Smooth muscle cell of the brain vasculature (primary cell): ENCODE measurements at regions not wholly inside any gene's neighbourhood (a gene's known extent, or its start where the extent isn't known, plus 50 kb on each side); places are given as distances from the start of the nearest gene placed in this dataset.

ENCODE experiments used
- DNase-seq: peaks from one replicate; pipeline ENCODE4 v3.0.0-alpha.2; 2012; ENCODE audit warnings: low read depth, low spot score

DNA sequence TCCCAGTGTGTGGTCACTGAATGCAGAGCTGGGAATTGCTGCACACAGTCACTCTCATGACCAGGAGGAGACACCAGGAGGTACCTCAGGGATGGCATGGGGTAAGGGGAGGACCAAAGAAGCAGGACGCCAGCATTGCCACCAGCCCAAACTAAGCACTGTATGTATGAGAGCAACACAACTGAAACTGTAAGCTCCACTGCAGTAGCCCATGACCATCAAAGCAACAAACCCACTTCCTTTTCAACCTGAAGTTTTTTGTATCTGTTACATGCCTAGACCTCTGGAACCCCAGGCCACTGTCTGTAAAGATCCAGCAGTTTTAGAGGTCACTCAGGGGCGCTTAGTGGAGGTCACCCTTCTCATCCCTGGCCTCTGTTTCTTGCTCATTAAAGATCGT is 164.3 kb downstream of the SETD4 start:
- no peak for DNase-seq

DNA sequence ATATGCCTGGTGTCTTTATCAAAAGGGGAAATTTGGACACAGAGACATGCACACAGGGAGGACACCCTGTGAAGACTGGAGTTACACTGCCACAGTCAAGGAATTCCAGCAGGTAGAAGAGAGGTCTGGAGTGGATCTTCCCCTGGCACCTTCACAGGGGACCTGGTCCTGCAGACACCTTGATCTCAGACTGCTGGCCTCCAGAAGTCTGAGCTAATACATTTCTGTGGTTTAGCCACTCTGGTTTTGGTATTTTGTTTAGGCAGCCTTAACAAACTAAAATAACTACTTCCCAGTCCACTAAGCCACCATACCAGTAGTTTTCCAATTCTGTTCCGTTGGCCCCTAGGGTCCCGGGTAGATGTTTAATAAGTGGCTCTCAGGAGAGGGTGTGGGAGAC is 164.7 kb downstream of the SETD4 start:
- DNase-seq: no peak

DNA sequence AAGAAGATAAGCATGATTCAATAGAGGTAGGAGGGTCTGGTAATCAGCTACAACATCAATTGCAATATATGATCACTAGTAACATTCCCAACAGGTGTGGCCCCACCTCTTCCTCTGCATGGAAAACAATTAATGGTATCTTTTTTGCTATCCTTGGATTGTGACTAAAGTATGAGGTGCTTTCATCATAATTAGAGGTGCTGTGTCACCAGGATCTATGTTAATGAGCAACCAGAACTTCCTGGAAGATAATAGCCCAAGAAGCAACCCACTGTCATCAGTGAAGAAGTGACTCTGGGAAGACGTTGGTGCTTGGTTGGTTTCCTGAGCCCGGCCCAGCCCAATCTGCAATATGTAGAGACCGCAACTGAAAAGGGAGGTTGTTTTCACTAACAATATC is 167.2 kb downstream of the SETD4 start:
- DNase-seq: no peak

DNA sequence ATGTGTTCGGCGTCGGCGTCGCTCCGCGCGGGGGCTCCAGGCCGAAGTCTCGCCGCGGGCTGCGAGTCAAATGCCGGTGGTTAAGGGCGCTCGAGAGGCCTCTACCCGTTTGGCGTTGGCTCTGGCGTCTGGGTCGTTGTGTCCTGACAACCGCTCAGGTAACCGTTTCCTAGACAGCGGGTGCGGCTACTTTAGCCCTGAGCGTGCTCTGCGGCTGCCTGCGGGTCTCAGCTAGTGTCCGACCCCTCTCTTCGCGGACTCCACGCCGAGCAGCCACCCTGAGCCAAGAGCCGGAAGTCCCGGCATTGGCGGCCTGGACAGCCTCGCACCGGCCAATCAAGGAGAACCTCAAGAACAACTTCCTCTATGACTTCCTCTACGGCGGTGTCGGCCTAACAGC is 173.4 kb downstream of the SETD4 start:
- DNase-seq: no peak

DNA sequence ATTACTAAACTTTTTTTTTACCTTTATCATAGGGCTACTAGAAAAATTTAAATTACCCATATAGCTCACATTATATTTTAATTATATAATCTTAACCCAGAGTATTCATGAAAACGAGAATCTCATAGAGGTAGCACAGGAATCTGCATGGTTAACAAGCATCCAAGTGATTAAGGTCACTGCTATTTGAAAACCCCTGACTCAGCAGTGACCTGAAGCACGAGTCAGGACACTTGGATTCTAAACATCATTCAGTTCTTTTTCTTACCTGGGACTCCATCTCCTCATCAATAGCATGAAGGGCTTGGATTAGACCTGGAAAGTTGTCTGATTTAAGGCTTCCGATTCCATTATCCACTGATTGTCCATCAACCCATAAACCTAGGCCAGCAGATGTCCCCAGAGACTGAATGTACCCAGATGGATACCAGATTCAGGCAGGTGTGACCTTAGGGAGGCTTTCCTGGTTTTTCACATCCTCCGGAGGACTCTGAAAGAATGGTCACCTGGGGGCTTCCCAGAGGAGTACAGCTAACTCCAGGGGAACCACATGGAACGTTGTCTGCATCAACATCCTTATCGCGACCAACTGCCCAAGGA is 174.3 kb downstream of the SETD4 start:
- no peak for DNase-seq

DNA sequence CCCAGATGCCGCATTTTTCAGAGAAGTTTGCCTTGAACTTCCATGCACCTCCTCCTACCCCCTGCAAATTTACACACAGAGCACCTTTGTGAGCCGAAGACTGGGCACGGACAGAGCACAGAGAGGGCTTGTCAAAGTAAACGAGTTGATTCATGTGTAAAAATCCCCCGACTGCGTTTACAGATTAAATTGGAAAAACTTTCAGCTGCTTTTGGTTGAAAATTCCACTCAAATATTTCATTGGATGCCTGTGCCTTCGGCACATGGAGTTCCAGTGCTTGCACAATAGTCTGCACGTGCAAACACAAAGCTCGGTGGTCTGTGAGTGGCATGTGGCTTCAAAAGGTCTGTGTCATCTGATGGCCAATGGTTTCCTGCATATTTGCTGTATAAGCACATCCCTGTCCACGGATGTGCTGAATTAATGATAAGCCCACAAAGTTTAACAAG is 177.5 kb downstream of the SETD4 start:
- DNase-seq: no peak

DNA sequence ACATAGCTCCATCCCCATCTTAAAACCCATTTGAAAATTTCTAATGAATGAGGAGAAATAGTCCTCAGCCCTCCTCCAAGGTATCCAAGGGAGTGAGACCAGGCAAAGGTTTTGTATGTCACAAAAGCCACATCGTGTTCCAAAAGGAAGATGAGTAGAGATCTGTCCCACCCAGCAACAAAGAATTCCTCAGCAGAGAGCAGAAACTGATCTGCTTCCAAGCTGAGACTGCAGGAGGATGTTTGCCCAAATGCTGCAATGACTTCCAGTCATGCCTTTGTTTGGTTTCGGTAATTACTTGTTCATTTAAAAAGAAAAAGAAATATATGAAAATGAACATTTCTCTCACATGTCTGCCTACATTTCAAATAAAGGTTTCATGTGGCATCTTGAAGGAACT is 186.9 kb downstream of the SETD4 start:
- DNase-seq: no peak

DNA sequence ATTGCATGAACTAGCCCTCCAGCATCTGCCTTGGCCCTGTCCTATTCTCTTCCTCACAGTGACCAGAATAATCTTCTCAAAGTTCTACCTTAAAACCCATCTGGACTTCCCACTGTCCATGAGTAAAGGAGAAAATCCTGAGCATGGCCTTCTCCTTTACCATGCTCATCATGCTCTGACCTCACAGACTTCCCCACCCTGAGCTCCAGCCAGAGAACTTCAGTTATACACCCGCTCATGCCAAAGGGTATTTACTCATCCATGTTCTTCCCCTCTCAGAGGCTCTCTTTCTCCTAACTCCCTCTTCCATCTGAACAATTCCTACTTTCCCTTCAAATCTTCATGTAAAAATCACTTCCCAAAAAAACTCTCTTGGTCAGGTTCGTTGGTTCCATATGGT is 188.4 kb downstream of the SETD4 start:
- no peak for DNase-seq

DNA sequence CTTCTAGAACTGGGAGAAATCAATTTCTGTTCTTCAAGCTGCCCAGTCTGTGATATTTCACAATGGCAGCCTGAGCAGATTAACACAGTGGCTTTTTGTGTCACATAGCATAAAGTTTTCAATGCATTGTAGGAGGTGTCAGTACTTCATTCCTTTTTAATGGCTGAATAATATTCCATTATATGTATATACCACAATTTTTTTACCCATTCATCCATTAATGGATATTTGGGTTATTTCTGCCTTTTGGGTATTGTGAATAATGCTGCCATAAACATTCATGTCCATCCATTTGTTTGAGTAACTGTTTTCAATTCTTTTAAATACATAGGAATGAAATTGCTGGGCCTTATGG is 191.5 kb downstream of the SETD4 start:
- DNase-seq: no peak

DNA sequence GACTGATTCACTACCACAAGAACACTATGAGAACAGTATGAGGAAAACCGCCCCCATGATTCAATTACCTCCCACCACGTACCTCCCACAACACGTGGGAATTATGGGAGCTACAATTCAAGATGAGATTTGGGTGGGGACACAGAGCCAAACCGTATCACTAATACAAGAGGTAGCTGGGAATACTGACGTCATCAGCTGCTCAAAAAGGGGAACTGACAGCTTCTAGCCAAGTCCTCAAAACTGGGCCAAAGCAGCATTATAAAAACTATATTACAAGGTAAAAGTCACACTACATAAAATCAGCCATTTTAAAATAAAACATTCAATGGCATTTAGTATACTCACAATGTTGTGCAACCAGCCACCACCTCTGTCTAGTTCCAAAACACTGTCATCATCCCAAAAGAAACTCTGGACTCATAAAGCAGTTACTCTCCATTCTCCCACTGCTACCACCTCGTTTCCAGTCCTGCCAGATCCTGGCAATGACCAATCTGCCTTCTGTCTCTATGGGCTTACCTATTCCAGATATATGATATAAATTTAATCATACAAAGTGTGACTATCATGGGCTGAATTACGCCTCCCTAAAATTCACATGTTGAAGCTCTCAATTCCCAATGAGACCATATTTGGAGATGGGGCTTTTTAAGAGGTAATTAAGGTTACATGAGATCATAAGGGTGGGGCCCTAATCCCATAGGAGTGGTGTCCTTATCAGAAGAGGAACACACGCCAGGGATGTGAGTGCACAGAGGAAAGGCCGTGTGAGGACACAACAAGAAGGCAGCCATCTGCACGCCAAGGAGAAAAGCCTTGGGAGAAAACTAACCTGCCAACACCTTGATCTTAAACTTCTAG is 192.1 kb downstream of the SETD4 start:
- DNase-seq: no peak

DNA sequence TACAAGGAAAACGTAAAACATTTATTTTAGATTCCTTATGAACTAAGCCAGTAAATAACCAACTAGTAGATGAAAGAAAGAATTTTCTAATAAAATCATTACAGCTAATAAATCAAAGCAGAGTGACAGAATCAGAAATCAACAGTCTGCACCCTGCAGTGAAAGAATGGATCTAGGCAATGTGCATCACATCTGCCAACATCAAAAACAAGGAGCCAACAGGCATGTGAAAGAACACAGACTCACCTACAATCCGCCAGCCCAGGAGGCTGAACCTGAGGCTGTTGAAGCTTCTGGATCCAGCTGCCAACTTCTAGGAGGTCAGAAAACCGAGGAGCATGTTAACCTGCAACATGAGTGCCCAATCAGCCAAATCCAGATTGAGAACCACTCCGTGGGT is 196.3 kb downstream of the SETD4 start:
- DNase-seq: no peak

DNA sequence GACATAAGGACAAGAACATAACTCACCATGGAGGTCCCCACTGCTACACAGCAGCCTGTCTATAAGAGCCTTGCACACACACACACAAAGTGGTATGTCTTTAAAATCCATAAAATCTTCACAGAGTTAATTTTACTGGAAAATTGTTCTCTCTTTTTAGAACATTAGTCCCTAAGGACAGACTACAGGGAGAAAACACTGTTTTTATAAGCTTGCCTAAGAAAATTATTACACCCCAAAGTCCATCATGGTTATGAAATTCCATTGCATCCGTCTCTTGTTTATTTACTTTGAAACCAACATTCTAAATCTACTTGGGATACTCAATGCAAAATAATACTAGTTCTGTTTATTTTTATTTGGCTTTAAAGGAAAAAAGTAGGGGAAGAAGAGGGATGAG is 197.4 kb downstream of the SETD4 start:
- no peak for DNase-seq

DNA sequence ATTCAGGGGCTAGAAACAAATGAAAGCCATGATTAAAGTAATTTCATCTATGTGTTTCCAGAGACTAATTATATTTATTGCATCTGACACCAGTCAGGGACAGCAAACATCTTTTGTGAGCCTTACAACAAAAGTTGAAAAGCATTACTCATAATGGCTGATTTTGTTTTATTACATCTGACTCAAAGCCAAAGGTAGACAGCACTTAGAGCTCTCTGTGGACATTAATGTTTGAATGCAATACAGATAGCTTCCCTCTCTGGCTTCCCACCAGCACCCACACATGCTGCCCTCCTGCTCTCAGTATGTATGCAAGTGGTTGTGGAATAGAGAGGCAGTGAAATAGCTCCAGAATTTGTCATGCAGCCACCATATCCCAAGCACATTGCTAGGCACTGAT is 198.7 kb downstream of the SETD4 start:
- DNase-seq: no peak

DNA sequence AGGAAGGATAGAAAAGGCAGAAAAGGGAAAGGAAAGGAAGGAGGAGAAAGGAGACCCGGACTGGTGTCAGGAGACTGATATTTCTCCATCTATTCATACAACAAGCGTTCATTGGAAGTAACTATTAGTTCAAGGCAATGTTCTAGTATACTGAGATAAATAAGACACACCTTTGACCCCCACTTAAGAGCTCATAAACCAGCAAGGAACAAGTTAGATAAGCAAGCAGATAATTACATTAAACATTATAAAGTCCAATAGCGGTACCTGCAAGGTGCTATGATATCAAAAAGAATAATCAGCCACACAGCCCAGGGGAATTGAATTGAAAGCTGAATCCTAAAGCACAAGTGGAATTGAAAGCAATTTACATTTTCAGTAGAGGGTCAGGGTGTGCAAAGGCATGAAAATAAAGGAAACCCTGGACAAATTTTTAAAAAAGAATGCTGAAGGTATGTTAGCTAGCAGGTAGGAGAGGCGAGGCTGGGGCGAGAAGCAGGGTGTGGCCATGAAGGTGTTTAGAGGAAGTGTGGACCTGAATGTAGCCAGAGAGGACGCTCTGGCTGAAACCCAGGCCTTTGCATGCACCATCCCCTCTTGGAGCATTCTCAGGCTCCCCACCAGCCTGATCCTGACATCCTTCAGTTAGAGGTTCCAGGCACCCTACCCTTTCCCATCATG is 200.0 kb downstream of the SETD4 start:
- no peak for DNase-seq

DNA sequence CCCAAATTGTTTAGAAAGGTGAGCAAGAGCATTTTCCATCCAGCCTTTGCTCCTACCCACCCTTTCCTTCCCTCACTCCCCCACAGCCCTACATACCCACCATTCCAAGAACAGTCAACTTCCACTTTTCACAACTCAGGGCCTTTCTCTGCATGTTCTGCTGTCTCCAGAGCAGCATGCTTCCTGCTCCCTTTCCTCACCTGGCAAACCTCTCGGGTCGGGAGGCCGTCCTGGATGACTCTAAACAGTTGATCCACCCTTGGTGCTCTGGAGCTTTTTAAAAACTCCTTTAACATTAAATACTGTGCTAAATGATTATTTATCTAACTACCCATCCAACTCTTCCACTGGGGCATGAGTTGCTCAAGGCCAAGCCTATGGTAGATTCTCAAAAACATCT is 200.6 kb downstream of the SETD4 start:
- DNase-seq: no peak

DNA sequence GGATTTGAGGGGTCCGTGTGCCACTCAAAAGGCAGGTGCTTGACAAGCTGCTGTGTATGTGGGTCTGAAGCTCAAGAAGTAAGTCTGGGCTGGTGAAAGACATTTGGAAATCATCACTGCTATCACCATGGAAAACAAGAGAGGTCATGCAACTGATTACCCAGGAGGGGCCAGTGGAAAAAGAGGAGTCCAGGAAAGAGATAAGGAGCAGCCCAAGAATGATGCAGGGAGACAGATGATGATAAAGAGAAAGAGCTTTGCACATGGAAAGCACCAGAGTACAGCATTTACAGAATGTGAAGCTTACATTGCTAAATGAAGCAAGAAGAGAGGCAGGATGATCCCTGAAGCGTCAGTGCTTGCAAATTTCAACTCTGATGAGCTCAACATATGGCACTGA is 203.2 kb downstream of the SETD4 start:
- no peak for DNase-seq

DNA sequence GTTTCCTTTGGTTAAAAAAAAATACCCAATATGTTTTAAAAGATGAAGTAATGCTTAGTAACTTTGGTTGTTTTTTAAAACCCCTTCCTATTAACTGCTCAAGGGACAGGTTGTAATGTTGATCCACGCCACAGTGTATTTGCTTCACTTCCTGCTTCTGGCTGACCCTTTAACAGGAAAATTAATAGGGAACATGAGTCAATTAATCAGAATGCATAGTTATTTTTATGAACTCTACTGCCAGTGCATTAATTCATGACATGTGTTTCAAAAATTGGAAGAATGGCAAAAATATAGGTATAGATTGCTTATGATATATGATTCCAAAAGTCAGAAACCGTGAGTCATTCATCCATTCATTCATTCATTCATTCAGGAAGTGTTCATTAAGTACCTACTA is 204.8 kb downstream of the SETD4 start:
- DNase-seq: no peak

DNA sequence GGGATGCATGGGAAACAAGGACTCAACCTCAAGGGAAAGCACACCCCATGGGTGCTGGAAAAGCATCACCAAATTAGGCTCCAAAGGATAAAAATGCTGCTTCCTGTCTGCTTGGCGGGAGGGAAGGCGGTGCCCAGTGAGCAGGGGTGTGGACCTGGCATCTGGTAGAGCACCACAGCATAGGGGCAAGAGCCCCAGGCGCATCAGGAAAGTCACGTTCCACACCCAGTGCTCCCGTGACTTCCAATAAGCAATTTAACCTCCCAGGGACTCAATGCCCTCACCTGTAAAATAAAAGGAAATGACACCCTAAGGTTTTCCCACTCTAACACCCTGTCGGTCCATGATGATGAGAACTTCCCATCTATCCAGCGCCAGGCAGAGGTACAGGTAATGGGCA is 206.0 kb downstream of the SETD4 start:
- no peak for DNase-seq

DNA sequence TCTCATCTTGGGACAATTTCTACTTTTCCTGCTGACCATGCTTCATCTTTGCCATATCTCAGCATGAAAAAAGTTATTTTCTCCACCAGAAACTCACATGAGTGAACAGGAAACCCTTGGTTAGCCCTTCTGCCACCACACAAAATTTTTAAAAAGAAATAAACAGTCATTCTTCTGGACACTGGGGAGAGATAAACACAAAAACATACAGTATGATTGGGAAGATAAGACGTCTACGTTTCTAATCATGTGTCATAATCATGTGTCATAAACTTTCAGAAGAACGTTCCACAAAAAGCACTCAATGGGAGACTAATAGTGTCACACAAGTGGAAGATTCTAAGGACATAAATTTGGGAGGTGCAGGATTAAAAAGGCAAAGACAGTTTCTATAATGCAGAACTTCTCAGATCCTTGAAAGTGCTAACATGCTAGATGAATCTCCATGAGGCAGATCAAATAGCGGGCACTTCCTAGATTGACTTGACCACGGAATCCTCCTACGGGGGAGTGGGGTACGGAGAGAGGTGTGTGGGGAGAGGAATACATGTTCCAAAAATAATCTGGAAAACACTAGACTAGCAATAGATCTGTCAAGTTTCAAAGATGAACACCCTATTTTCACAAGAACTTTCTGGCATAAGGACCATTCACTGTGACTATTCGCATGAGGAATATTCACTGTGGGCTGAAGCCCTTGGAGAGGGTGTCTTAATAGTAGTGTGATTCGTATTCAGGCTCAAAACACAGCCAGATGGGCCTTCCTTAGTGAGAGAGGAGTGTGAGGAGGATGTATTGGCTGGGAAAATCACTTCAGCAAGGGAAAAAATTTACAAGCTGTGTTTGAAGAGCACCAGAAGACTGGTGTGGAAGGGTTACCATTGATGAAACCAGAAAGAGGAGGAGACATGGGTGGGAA is 206.7 kb downstream of the SETD4 start:
- no peak for DNase-seq

DNA sequence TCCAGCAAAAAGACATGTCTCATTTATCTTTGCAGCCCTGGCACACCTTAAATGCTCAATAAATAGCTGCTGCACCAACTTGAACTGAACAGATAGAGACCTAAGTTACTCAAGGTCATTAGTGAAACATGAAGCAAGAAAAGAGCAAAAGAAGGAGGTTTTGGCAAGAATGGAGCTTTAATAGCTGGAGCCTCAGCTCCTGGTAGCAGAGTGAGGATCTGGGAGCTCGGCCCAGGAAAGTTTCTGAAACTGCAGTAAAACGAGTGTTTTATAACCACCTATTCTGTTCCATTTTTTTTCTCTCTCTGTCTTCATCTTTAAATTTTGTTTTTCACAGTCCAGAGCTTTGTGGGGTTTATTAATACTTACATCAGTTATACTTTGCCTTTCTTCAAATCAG is 207.5 kb downstream of the SETD4 start:
- no peak for DNase-seq

DNA sequence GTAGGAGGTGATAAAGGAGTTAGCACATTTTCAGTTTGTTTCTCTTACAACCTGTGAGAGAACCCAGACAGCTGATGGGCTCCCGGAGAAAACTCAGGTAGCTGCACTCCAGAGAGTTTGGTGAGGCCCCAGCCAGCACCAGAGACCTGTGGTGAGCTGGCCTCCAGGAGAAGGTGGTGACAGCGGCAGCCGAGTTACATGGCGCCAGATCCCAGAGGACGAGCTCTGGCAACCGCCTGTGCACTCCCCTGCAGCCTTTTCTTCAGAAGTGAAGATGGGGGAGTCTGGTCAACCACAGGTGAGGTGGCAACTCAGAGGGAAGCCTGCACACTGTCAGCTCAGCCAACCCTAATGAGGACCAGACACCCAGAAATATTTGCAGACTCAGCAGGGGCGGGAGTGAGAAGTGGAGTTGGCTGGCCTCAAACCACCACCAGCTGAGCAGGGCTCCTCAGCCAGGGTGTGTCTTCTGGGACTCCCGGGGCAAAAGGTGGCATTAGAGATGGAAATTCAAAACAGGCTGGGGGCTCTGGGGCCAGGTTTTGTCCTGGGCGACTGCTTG is 209.7 kb downstream of the SETD4 start:
- DNase-seq: no peak

DNA sequence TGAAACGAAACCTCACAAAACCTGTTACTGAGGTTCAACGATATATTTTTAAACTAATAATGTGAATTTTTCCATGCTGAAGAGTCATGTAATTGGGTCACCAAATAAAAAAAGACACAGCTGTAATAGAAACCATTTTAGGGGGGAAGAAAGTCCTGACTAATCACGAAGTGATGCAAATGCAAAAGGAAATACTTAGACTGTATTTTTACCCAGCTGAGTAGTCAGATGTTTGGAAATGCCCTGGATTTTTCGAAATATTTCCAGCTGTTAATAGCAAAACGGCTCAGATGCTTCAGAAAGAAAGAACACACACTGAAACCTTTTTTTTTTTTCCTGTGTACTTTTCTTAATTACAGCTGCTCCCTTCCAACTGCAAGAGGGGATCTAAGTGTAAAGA is 210.3 kb downstream of the SETD4 start:
- DNase-seq: no peak
